ENCODE measurements at regions not wholly inside any gene's neighbourhood (a gene's known extent, or its start where the extent isn't known, plus 50 kb on each side); places are given as distances from the start of the nearest gene placed in this dataset.

DNA sequence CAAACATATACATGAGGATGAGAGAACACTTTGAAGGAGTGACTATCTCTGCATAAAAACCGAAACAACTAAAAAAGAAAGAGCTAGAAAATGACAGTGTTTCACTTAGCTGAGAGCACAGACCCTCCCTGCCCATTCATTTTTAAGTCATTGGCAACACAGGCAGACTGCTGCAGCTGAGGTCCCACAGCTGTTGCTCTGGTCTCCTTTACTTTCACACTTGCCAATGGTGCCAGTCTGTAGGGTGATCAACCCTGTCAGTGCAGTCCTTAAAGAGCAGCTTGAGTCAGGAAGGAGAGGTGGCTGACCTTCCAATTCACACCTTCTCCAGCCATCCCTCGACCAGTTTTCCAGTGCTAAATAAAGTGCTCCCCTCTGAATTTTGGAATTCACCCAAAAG is 508.3 kb upstream of the CCNG1 start:
- no peaks in the 10 kb centered on the region for H3K27me3 ChIP-seq (ENCODE audit: insufficient read depth, low read depth, low read length)
- no peaks in the 10 kb centered on the region for H3K9me2 ChIP-seq (ENCODE audit: insufficient read depth, low read length)
- no peak overlapping the region for H2AFZ ChIP-seq (ENCODE audit: low read depth, low read length)
- no peaks in the 10 kb centered on the region for H3K36me3 ChIP-seq (ENCODE audit: insufficient read depth, low read length)
- no peak overlapping the region for H3K4me3 ChIP-seq (ENCODE audit: low read length)
- no peaks in the 10 kb centered on the region for H3K79me2 ChIP-seq (replicated peaks; ENCODE audit: insufficient read depth, low read length)
- TF ChIP-seq TAF1 (IDR thresholded peaks at IDR 0.05; ENCODE audit: low read depth) = no peak
- no peak for TF ChIP-seq EZH2 (IDR thresholded peaks at IDR 0.05; ENCODE audit: borderline replicate concordance, insufficient read depth, low read length, poor library complexity, severe bottlenecking)
- TF ChIP-seq MXI1 (conservative IDR thresholded peaks at IDR 0.05; ENCODE audit: poor library complexity, severe bottlenecking) = no peak
- TF ChIP-seq, protein P1, sequence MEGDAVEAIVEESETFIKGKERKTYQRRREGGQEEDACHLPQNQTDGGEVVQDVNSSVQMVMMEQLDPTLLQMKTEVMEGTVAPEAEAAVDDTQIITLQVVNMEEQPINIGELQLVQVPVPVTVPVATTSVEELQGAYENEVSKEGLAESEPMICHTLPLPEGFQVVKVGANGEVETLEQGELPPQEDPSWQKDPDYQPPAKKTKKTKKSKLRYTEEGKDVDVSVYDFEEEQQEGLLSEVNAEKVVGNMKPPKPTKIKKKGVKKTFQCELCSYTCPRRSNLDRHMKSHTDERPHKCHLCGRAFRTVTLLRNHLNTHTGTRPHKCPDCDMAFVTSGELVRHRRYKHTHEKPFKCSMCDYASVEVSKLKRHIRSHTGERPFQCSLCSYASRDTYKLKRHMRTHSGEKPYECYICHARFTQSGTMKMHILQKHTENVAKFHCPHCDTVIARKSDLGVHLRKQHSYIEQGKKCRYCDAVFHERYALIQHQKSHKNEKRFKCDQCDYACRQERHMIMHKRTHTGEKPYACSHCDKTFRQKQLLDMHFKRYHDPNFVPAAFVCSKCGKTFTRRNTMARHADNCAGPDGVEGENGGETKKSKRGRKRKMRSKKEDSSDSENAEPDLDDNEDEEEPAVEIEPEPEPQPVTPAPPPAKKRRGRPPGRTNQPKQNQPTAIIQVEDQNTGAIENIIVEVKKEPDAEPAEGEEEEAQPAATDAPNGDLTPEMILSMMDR (IDR thresholded peaks at IDR 0.05; ENCODE audit: poor library complexity, severe bottlenecking) = no peak
- TF ChIP-seq, protein P2, sequence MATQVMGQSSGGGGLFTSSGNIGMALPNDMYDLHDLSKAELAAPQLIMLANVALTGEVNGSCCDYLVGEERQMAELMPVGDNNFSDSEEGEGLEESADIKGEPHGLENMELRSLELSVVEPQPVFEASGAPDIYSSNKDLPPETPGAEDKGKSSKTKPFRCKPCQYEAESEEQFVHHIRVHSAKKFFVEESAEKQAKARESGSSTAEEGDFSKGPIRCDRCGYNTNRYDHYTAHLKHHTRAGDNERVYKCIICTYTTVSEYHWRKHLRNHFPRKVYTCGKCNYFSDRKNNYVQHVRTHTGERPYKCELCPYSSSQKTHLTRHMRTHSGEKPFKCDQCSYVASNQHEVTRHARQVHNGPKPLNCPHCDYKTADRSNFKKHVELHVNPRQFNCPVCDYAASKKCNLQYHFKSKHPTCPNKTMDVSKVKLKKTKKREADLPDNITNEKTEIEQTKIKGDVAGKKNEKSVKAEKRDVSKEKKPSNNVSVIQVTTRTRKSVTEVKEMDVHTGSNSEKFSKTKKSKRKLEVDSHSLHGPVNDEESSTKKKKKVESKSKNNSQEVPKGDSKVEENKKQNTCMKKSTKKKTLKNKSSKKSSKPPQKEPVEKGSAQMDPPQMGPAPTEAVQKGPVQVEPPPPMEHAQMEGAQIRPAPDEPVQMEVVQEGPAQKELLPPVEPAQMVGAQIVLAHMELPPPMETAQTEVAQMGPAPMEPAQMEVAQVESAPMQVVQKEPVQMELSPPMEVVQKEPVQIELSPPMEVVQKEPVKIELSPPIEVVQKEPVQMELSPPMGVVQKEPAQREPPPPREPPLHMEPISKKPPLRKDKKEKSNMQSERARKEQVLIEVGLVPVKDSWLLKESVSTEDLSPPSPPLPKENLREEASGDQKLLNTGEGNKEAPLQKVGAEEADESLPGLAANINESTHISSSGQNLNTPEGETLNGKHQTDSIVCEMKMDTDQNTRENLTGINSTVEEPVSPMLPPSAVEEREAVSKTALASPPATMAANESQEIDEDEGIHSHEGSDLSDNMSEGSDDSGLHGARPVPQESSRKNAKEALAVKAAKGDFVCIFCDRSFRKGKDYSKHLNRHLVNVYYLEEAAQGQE (IDR thresholded peaks at IDR 0.05; ENCODE audit: borderline replicate concordance) = no peak
- TF ChIP-seq RAD21 (conservative IDR thresholded peaks at IDR 0.05) = no peak
- no peak for TF ChIP-seq EP300 (conservative IDR thresholded peaks at IDR 0.05; ENCODE audit: poor library complexity, severe bottlenecking)
- no peak for TF ChIP-seq POLR2AphosphoS5 (IDR thresholded peaks at IDR 0.05)
- no peak for TF ChIP-seq SMC3 (conservative IDR thresholded peaks at IDR 0.05; ENCODE audit: poor library complexity)
- H3K4me2 ChIP-seq (ENCODE audit: low read length) = no peak overlapping the region
- no peaks in the 10 kb centered on the region for H3F3A ChIP-seq (ENCODE audit: insufficient read depth, low read length, poor library complexity, severe bottlenecking)
- no peak overlapping the region for H3K27ac ChIP-seq (ENCODE audit: low read length)
- no peaks in the 10 kb centered on the region for H3K9me3 ChIP-seq (ENCODE audit: low read length)
- H3K9ac ChIP-seq (ENCODE audit: low read length) = no peak overlapping the region
- H4K20me1 ChIP-seq (ENCODE audit: insufficient read depth) = no peaks in the 10 kb centered on the region

DNA sequence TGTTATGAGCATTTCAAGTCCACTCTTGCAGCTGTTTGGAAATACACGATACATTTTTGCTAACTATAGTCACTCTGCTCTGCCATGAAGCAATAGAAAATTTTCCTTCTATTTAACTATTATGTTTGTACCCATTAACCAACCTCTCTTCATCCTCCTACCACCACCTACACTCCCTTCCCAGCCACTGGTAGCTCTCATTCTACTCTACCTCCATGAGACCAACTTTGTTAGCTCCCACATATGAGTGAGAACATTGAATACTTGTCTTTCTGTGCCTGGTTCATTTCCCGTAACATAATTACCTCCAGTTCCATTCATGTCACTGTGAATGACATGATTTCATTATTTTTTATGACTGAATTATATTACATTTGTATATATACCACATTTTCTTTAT is 505.9 kb upstream of the CCNG1 start:
- no peaks in the 10 kb centered on the region for H3F3A ChIP-seq (ENCODE audit: insufficient read depth, low read length, poor library complexity, severe bottlenecking)
- TF ChIP-seq, protein P1 (IDR thresholded peaks at IDR 0.05; ENCODE audit: poor library complexity, severe bottlenecking) = no peak
- TF ChIP-seq, protein P2 (IDR thresholded peaks at IDR 0.05; ENCODE audit: borderline replicate concordance) = no peak
- TF ChIP-seq SMC3 (conservative IDR thresholded peaks at IDR 0.05; ENCODE audit: poor library complexity) (no peak), EZH2 (IDR thresholded peaks at IDR 0.05; ENCODE audit: borderline replicate concordance, insufficient read depth, low read length, poor library complexity, severe bottlenecking) (no peak), POLR2AphosphoS5 (IDR thresholded peaks at IDR 0.05) (no peak), RAD21 (conservative IDR thresholded peaks at IDR 0.05) (no peak), EP300 (conservative IDR thresholded peaks at IDR 0.05; ENCODE audit: poor library complexity, severe bottlenecking) (no peak), TAF1 (IDR thresholded peaks at IDR 0.05; ENCODE audit: low read depth) (no peak)
- H3K9me2 ChIP-seq (ENCODE audit: insufficient read depth, low read length) = no peaks in the 10 kb centered on the region
- H3K4me2 ChIP-seq (ENCODE audit: low read length) = no peak overlapping the region
- H2AFZ ChIP-seq (ENCODE audit: low read depth, low read length) = no peak overlapping the region
- no peaks in the 10 kb centered on the region for H3K27me3 ChIP-seq (ENCODE audit: insufficient read depth, low read depth, low read length)
- H3K79me2 ChIP-seq (replicated peaks; ENCODE audit: insufficient read depth, low read length) = no peaks in the 10 kb centered on the region
- H4K20me1 ChIP-seq (ENCODE audit: insufficient read depth) = no peaks in the 10 kb centered on the region
- H3K4me3 ChIP-seq (ENCODE audit: low read length) = no peak overlapping the region
- no peaks in the 10 kb centered on the region for H3K9me3 ChIP-seq (ENCODE audit: low read length)
- H3K27ac ChIP-seq (ENCODE audit: low read length) = no peak overlapping the region
- H3K9ac ChIP-seq (ENCODE audit: low read length) = no peak overlapping the region
- H3K36me3 ChIP-seq (ENCODE audit: insufficient read depth, low read length) = no peaks in the 10 kb centered on the region

Measured in neural cell (in vitro differentiated cells).